G401.6 (cell line): ENCODE measurements at regions not wholly inside any gene's neighbourhood (a gene's known extent, or its start where the extent isn't known, plus 50 kb on each side); places are given as distances from the start of the nearest gene placed in this dataset.
"Not testable (repeated sequence)": the region's sequence is repeated elsewhere in the genome, so short reads cannot be mapped to it uniquely, and the experiment has no call there.

Experiments
- FAIRE-seq: peaks from 2 replicates; lab custom pipeline; 2012; peaks lifted over from hg19 to GRCh38; lab: Jason Lieb, UNC

GRCh38 chr6:57860481-57861315 lies 543.3 kb downstream of the PRIM2 start:
- FAIRE-seq = not testable (repeated sequence)

GRCh38 chr6:57870083-57870482 lies 552.7 kb downstream of the PRIM2 start:
- not testable (repeated sequence) for FAIRE-seq

- FAIRE-seq = not testable (repeated sequence)
These were observed 556.0 kb downstream of the PRIM2 start for GRCh38 chr6:57873424-57873823.

GRCh38 chr6:57876659-57877058 lies 559.2 kb downstream of the PRIM2 start:
- FAIRE-seq = not testable (repeated sequence)

GRCh38 chr6:57877729-57878128 lies 560.3 kb downstream of the PRIM2 start:
- FAIRE-seq = not testable (repeated sequence)

- not testable (repeated sequence) for FAIRE-seq
These were observed 561.4 kb downstream of the PRIM2 start for GRCh38 chr6:57878792-57879191.

GRCh38 chr6:57898850-57899249 lies 581.4 kb downstream of the PRIM2 start:
- FAIRE-seq = not testable (repeated sequence)

GRCh38 chr6:57900687-57901399 lies 583.4 kb downstream of the PRIM2 start:
- not testable (repeated sequence) for FAIRE-seq

- not testable (repeated sequence) for FAIRE-seq
These were observed 584.0 kb downstream of the PRIM2 start for GRCh38 chr6:57901445-57901844.

GRCh38 chr6:57904356-57904755 lies 586.9 kb downstream of the PRIM2 start:
- not testable (repeated sequence) for FAIRE-seq

GRCh38 chr6:57915300-57915699 lies 597.9 kb downstream of the PRIM2 start:
- FAIRE-seq = not testable (repeated sequence)

- FAIRE-seq = not testable (repeated sequence)
These were observed 625.5 kb downstream of the PRIM2 start for GRCh38 chr6:57942966-57943365.

- FAIRE-seq = not testable (repeated sequence)
These were observed 628.8 kb downstream of the PRIM2 start for GRCh38 chr6:57946084-57946768.

- FAIRE-seq = not testable (repeated sequence)
These were observed 629.3 kb downstream of the PRIM2 start for GRCh38 chr6:57946769-57947091.

- not testable (repeated sequence) for FAIRE-seq
These were observed 631.1 kb downstream of the PRIM2 start for GRCh38 chr6:57948481-57948880.

GRCh38 chr6:57950430-57950829 lies 633.0 kb downstream of the PRIM2 start:
- not testable (repeated sequence) for FAIRE-seq

GRCh38 chr6:57966757-57967156 lies 649.3 kb downstream of the PRIM2 start:
- FAIRE-seq = not testable (repeated sequence)

GRCh38 chr6:57971956-57972355 lies 654.5 kb downstream of the PRIM2 start:
- FAIRE-seq = not testable (repeated sequence)

GRCh38 chr6:57974653-57975052 lies 657.2 kb downstream of the PRIM2 start:
- no peak for FAIRE-seq

GRCh38 chr6:57975127-57975526 lies 657.7 kb downstream of the PRIM2 start:
- FAIRE-seq = not testable (repeated sequence)

GRCh38 chr6:57976371-57976770 lies 658.9 kb downstream of the PRIM2 start:
- FAIRE-seq = not testable (repeated sequence)

- not testable (repeated sequence) for FAIRE-seq
These were observed 666.2 kb downstream of the PRIM2 start for GRCh38 chr6:57983603-57984002.

- FAIRE-seq = not testable (repeated sequence)
These were observed 667.1 kb downstream of the PRIM2 start for GRCh38 chr6:57984575-57984974.
